Endothelial cell of umbilical vein (primary cell): ENCODE measurements at regions not wholly inside any gene's neighbourhood (a gene's known extent, or its start where the extent isn't known, plus 50 kb on each side); places are given as distances from the start of the nearest gene placed in this dataset.

ENCODE experiments used
- BruUV-seq: library from RNA; stranded (reverse); fragments of 400-500 nt; replicated peaks from 2 replicates; lab custom pipeline; 2021; lab: Mats Ljungman, UMichigan
- CTCF ChIA-PET: fragments of 300-600, 350-600 bp; sonication (Branson Sonifier 250); formaldehyde crosslinking; loops from one replicate; lab custom pipeline; 2021; ENCODE audit warnings: antibody characterized with exemption, inconsistent platforms; lab: Charles Lee
- POLR2A ChIA-PET: fragments of 300-600, 350-600 bp; sonication (Branson Sonifier 250); formaldehyde crosslinking; loops from one replicate; lab custom pipeline; 2021; ENCODE audit warnings: antibody characterized with exemption, inconsistent platforms; lab: Charles Lee
- DNase-seq: peaks from one replicate; pipeline ENCODE4 v3.0.0-alpha.2; 2011; ENCODE audit warnings: low read depth, low spot score
- FAIRE-seq: peaks from 2 replicates; lab custom pipeline; 2011; peaks lifted over from hg19 to GRCh38; lab: Jason Lieb, UNC
- H2AFZ ChIP-seq: 2 replicates; pipeline ENCODE4 v1.6.0; 2012; ENCODE audit warnings: low read depth, low read length, control low read depth, inconsistent platforms
- H3K27ac ChIP-seq: 2 replicates; pipeline ENCODE4 v1.5.1; 2011; ENCODE audit warnings: low read depth, mild to moderate bottlenecking, control low read depth, low read length, moderate library complexity; ENCODE audit not compliant: insufficient read depth
- H3K27me3 ChIP-seq, 2 experiments: 2 replicates each; pipeline versions ENCODE4 v1.6.0 to v1.6.1; 2011; ENCODE audit warnings: low read length in 2 of 2, mixed read lengths in 1 of 2; ENCODE audit not compliant: control insufficient read depth in 2 of 2, insufficient read depth in 2 of 2
- H3K36me3 ChIP-seq, 2 experiments: 2 replicates in 1 of 2; 3 replicates in 1 of 2; pipeline ENCODE4 v1.5.1; 2011; ENCODE audit warnings: low read length in 2 of 2, mild to moderate bottlenecking in 1 of 2, moderate library complexity in 1 of 2; ENCODE audit not compliant: control insufficient read depth in 2 of 2, insufficient read depth in 2 of 2; ENCODE audit errors: extremely low read depth in 1 of 2
- H3K4me1 ChIP-seq: 3 replicates; pipeline ENCODE4 v1.5.1; 2011; ENCODE audit warnings: mild to moderate bottlenecking, low read length; ENCODE audit not compliant: control insufficient read depth, insufficient read depth; ENCODE audit errors: extremely low read depth
- H3K4me2 ChIP-seq: 2 replicates; pipeline ENCODE4 v1.6.1; 2011; ENCODE audit warnings: low read length, control low read depth, mixed read lengths; ENCODE audit not compliant: insufficient read depth
- H3K4me3 ChIP-seq, 3 experiments: fragments of 200-600 bp in 1 of 3; sonication (generic), shearing (Covaris generic) in 1 of 3; replicated peaks in 1 of 3; 2 replicates each; pipeline ENCODE4 v1.5.1; 2011 to 2016; ENCODE audit warnings: control low read depth in 3 of 3, low read length in 3 of 3, mild to moderate bottlenecking in 2 of 3, inconsistent platforms in 1 of 3, low read depth in 1 of 3, moderate library complexity in 1 of 3; ENCODE audit not compliant: insufficient read depth in 1 of 3
- H3K79me2 ChIP-seq: 2 replicates; pipeline ENCODE4 v1.6.0; 2012; ENCODE audit warnings: low read length, inconsistent platforms; ENCODE audit not compliant: control insufficient read depth, insufficient read depth
- H3K9ac ChIP-seq: replicated peaks from 2 replicates; pipeline ENCODE3; 2011; ENCODE audit warnings: low read length, control low read depth; ENCODE audit not compliant: insufficient read depth; ENCODE audit errors: extremely low read depth
- H3K9me1 ChIP-seq: replicated peaks from 3 replicates; pipeline ENCODE4 v1.6.0; 2011; ENCODE audit warnings: mild to moderate bottlenecking, low read length; ENCODE audit not compliant: control insufficient read depth, insufficient read depth; ENCODE audit errors: extremely low read depth
- H3K9me3 ChIP-seq: replicated peaks from 2 replicates; pipeline ENCODE4 v1.5.1; 2012; ENCODE audit warnings: low read length, inconsistent platforms; ENCODE audit not compliant: control insufficient read depth, insufficient read depth
- H4K20me1 ChIP-seq: replicated peaks from 2 replicates; pipeline ENCODE3; 2011; ENCODE audit warnings: mild to moderate bottlenecking, low read length; ENCODE audit not compliant: control insufficient read depth, insufficient read depth; ENCODE audit errors: extremely low read depth
- CTCF ChIP-seq, 2 donors: IDR thresholded peaks; 1 replicate in 1 of 2; 2 replicates in 1 of 2; pipeline ENCODE4 v1.5.1; 2011; ENCODE audit warnings: low read length in 2 of 2, mild to moderate bottlenecking in 2 of 2, moderate library complexity in 2 of 2, control low read depth in 1 of 2, inconsistent platforms in 1 of 2, low read depth in 1 of 2; ENCODE audit not compliant: insufficient read depth in 1 of 2; ENCODE audit errors: extremely low read depth in 1 of 2
- EZH2 ChIP-seq: IDR thresholded peaks from 2 replicates; pipeline ENCODE4 v1.6.1; 2012; ENCODE audit warnings: borderline replicate concordance, low read depth, mild to moderate bottlenecking, moderate library complexity, low read length, inconsistent platforms; ENCODE audit not compliant: severe bottlenecking
- FOS ChIP-seq: IDR thresholded peaks from 2 replicates; pipeline ENCODE4 v1.6.1; 2011; ENCODE audit warnings: mild to moderate bottlenecking, low read length, moderate library complexity, borderline replicate concordance; ENCODE audit not compliant: insufficient read depth
- GATA2 ChIP-seq: IDR thresholded peaks from 2 replicates; pipeline ENCODE4 v1.7.0; 2011; ENCODE audit warnings: low read depth, mild to moderate bottlenecking, moderate library complexity, mixed read lengths, low read length; ENCODE audit not compliant: insufficient read length, insufficient read depth
- JUN ChIP-seq: IDR thresholded peaks from 2 replicates; pipeline ENCODE4 v1.6.1; 2011; ENCODE audit warnings: borderline replicate concordance, low read depth; ENCODE audit not compliant: insufficient read length, insufficient read depth
- MAX ChIP-seq: IDR thresholded peaks from 2 replicates; pipeline ENCODE4 v1.6.1; 2011; ENCODE audit not compliant: insufficient read depth, insufficient read length
- MYC ChIP-seq: IDR thresholded peaks from one replicate; pipeline ENCODE4 v1.6.1; 2011; ENCODE audit warnings: mild to moderate bottlenecking, low read depth, low read length
- POLR2A ChIP-seq: IDR thresholded peaks from 2 replicates; pipeline ENCODE4 v1.6.1; 2012; ENCODE audit warnings: low read depth, mild to moderate bottlenecking, control low read depth, low read length
- POLR2AphosphoS5 ChIP-seq: IDR thresholded peaks from 2 replicates; pipeline ENCODE4 v1.6.1; 2012; ENCODE audit warnings: low read depth, mild to moderate bottlenecking, control low read depth, low read length, moderate library complexity; ENCODE audit not compliant: insufficient read depth
- dilution Hi-C: fragments of 300-500 bp; cut with MboI; formaldehyde crosslinking; loops from one replicate; pipeline ENCODE4 v1.15.0; 2019; ENCODE audit warnings: low sequenced_read_pairs; ENCODE audit not compliant: extremely low pct_ligation_motif_present
- intact Hi-C: fragments of 100-400 bp; cut with micrococcal nuclease; formaldehyde crosslinking; loops from one replicate; pipeline ENCODE4 v1.10.0; 2022

- H4K20me1 ChIP-seq = no peaks in the 10 kb centered on the region
- no peaks in the 10 kb centered on the region for H3K9me3 ChIP-seq
- no TSS peak for BruUV-seq
- H3K9me1 ChIP-seq = no peaks in the 10 kb centered on the region
- H3K9ac ChIP-seq = no peak overlapping the region
- no peak for FAIRE-seq
- no peak overlapping the region for H3K27ac ChIP-seq
- no peak for TF ChIP-seq POLR2A
- no peak for TF ChIP-seq JUN
- no peak for TF ChIP-seq MAX
- TF ChIP-seq CTCF (IDR thresholded peaks at IDR 0.05; ENCODE audit: extremely low read depth in 1 of 2, insufficient read depth in 1 of 2, low read depth in 1 of 2, low read length in 2 of 2) = no peak
- TF ChIP-seq EZH2 = no peak
- no peak for TF ChIP-seq FOS
- no peak for TF ChIP-seq POLR2AphosphoS5
- TF ChIP-seq MYC = no peak
- TF ChIP-seq GATA2 = no peak
- H3K79me2 ChIP-seq = no peaks in the 10 kb centered on the region
- intact Hi-C loops = no loop called here
- no peaks in the 10 kb centered on the region for H3K4me1 ChIP-seq
- no peaks in the 10 kb centered on the region for H3K36me3 ChIP-seq
- no peak for DNase-seq
- H3K4me3 ChIP-seq = no peak overlapping the region
- POLR2A ChIA-PET = no interaction called here
- dilution Hi-C loops = no loop called here
- H3K27me3 ChIP-seq = peaks cover 0 to 2% of the 10 kb centered on the region in 2 experiments
- CTCF ChIA-PET = no interaction called here
- no peak overlapping the region for H3K4me2 ChIP-seq
- H2AFZ ChIP-seq = no peak overlapping the region
Observed at GRCh38 chr2:19750136-19750535, 151.6 kb downstream of the TTC32 start.
